HG02870 (cell line): ENCODE measurements at regions not wholly inside any gene's neighbourhood (a gene's known extent, or its start where the extent isn't known, plus 50 kb on each side); places are given as distances from the start of the nearest gene placed in this dataset.
"Not testable (repeated sequence)": the region's sequence is repeated elsewhere in the genome, so short reads cannot be mapped to it uniquely, and the experiment has no call there.

ENCODE experiments used
- ATAC-seq: cut with Tn5 transposase; IDR thresholded peaks from one replicate; pipeline ENCODE4 v1.9.1; 2021; ENCODE audit warnings: mild to moderate bottlenecking, moderate library complexity; ENCODE audit not compliant: unreplicated experiment

- ATAC-seq, result no peak
Measured at GRCh38 chr6:82573254-82573972, 209.8 kb downstream of the TPBG start.

- no peak for ATAC-seq
Measured at GRCh38 chr6:82576284-82576683, 212.7 kb downstream of the TPBG start.

- ATAC-seq, result no peak
Measured at GRCh38 chr6:82584194-82584695, 220.6 kb downstream of the TPBG start.

- no peak for ATAC-seq
Measured at GRCh38 chr6:82584856-82585255, 221.2 kb downstream of the TPBG start.

GRCh38 chr6:82588020-82588419, 224.4 kb downstream of the TPBG start:
- no peak for ATAC-seq

GRCh38 chr6:82588859-82589412, 225.3 kb downstream of the TPBG start:
- no peak for ATAC-seq

- ATAC-seq, result no peak
Measured at GRCh38 chr6:82589509-82590206, 226.0 kb downstream of the TPBG start.

GRCh38 chr6:82597201-82597600, 233.6 kb downstream of the TPBG start:
- no peak for ATAC-seq

GRCh38 chr6:82602776-82603175, 239.2 kb downstream of the TPBG start:
- ATAC-seq, result no peak

- no peak for ATAC-seq
Measured at GRCh38 chr6:82603871-82604270, 240.3 kb downstream of the TPBG start.

- ATAC-seq, result no peak
Measured at GRCh38 chr6:82607998-82608725, 244.5 kb downstream of the TPBG start.

GRCh38 chr6:82608781-82609180, 245.2 kb downstream of the TPBG start:
- no peak for ATAC-seq

- no peak for ATAC-seq
Measured at GRCh38 chr6:82611751-82612150, 248.1 kb downstream of the TPBG start.

- no peak for ATAC-seq
Measured at GRCh38 chr6:82612475-82613039, 248.9 kb downstream of the TPBG start.

GRCh38 chr6:82614518-82614917, 250.9 kb downstream of the TPBG start:
- ATAC-seq, result no peak

- ATAC-seq, result no peak
Measured at GRCh38 chr6:82616386-82617028, 252.9 kb downstream of the TPBG start.

GRCh38 chr6:82617648-82618047, 254.0 kb downstream of the TPBG start:
- ATAC-seq, result no peak

- ATAC-seq, result no peak
Measured at GRCh38 chr6:82619573-82619972, 256.0 kb downstream of the TPBG start.

- no peak for ATAC-seq
Measured at GRCh38 chr6:82622461-82622860, 258.8 kb downstream of the TPBG start.

GRCh38 chr6:82624251-82624650, 260.6 kb downstream of the TPBG start:
- no peak for ATAC-seq

GRCh38 chr6:82626946-82627345, 263.3 kb downstream of the TPBG start:
- not testable (repeated sequence) for ATAC-seq
